MCF 10A (cell line): ENCODE measurements at regions not wholly inside any gene's neighbourhood (a gene's known extent, or its start where the extent isn't known, plus 50 kb on each side); places are given as distances from the start of the nearest gene placed in this dataset.

Experiments used
- BruUV-seq: library from RNA; stranded (reverse); fragments of 400-500 nt; replicated peaks from 2 replicates; lab custom pipeline; 2021; lab: Mats Ljungman, UMichigan
- CTCF ChIA-PET: fragments of 300-600 bp; sonication (Branson Sonifier 250); formaldehyde crosslinking; extraction: SDS; loops from one replicate; lab custom pipeline; 2021; ENCODE audit warnings: antibody characterized with exemption, inconsistent platforms; lab: Yijun Ruan, JAX
- POLR2A ChIA-PET: fragments of 300-600, 350-650 bp; sonication (Branson Sonifier 250); formaldehyde crosslinking; extraction: SDS; loops from one replicate; lab custom pipeline; 2020; ENCODE audit warnings: antibody characterized with exemption, inconsistent platforms; lab: Yijun Ruan, JAX
- DNase-seq: peaks from one replicate; pipeline ENCODE4 v3.0.0-alpha.2; 2018; ENCODE audit not compliant: unreplicated experiment
- H3K27ac Mint-ChIP-seq: one replicate; pipeline ENCODE4 v1.8.0; 2022; ENCODE audit warnings: mild to moderate bottlenecking, low read depth, mixed read lengths; ENCODE audit not compliant: unreplicated experiment
- H3K27me3 Mint-ChIP-seq: one replicate; pipeline ENCODE4 v1.8.0; 2022; ENCODE audit warnings: mixed read lengths; ENCODE audit not compliant: insufficient read depth, unreplicated experiment
- H3K36me3 Mint-ChIP-seq: one replicate; pipeline ENCODE4 v1.8.0; 2022; ENCODE audit warnings: mild to moderate bottlenecking, moderate library complexity, mixed read lengths; ENCODE audit not compliant: insufficient read depth, unreplicated experiment
- H3K4me1 Mint-ChIP-seq: one replicate; pipeline ENCODE4 v1.8.0; 2022; ENCODE audit warnings: mixed read lengths; ENCODE audit not compliant: insufficient read depth, unreplicated experiment
- H3K4me3 Mint-ChIP-seq: one replicate; pipeline ENCODE4 v1.8.0; 2022; ENCODE audit warnings: mild to moderate bottlenecking, moderate library complexity, mixed read lengths; ENCODE audit not compliant: unreplicated experiment
- H3K9me3 Mint-ChIP-seq: one replicate; pipeline ENCODE4 v1.8.0; 2022; ENCODE audit warnings: mixed read lengths; ENCODE audit not compliant: unreplicated experiment
- intact Hi-C: fragments of 100-400 bp; cut with micrococcal nuclease; formaldehyde crosslinking; loops from 2 replicates; pipeline ENCODE4 v1.14.1; 2022
- TF ChIP-seq, protein P1 (sequence below): fragments of 200-600 bp; IDR thresholded peaks from one replicate; pipeline ENCODE4 v1.8.0; 2022; ENCODE audit warnings: antibody characterized with exemption, mild to moderate bottlenecking; ENCODE audit not compliant: unreplicated experiment

- Mint-ChIP-seq H3K27me3 (no peaks in the 10 kb centered on the region), H3K27ac (peak overlapping the region; percentile 35), H3K36me3 (no peaks in the 10 kb centered on the region), H3K9me3 (no peaks in the 10 kb centered on the region), H3K4me1 (peaks cover 15% of the 10 kb centered on the region), H3K4me3 (no peak overlapping the region)
- BruUV-seq = no TSS peak
- ChIA-PET POLR2A (interaction anchor here (0.6 to 1.0 kb wide), 2 partner anchors 395 to 1546 kb away, joined by 3 read pairs; no protein-coding TSS in a partner anchor), CTCF (interaction anchor here (0.6 kb wide), 1 partner anchor 201 kb away, joined by 8 read pairs; no protein-coding TSS in a partner anchor)
- intact Hi-C loops = no loop called here
- TF ChIP-seq, protein P1, sequence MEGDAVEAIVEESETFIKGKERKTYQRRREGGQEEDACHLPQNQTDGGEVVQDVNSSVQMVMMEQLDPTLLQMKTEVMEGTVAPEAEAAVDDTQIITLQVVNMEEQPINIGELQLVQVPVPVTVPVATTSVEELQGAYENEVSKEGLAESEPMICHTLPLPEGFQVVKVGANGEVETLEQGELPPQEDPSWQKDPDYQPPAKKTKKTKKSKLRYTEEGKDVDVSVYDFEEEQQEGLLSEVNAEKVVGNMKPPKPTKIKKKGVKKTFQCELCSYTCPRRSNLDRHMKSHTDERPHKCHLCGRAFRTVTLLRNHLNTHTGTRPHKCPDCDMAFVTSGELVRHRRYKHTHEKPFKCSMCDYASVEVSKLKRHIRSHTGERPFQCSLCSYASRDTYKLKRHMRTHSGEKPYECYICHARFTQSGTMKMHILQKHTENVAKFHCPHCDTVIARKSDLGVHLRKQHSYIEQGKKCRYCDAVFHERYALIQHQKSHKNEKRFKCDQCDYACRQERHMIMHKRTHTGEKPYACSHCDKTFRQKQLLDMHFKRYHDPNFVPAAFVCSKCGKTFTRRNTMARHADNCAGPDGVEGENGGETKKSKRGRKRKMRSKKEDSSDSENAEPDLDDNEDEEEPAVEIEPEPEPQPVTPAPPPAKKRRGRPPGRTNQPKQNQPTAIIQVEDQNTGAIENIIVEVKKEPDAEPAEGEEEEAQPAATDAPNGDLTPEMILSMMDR = no peak
- peak; percentile 82 for DNase-seq
Measured at GRCh38 chr13:37954191-37954590, 84.6 kb upstream of the TRPC4 start.

DNA sequence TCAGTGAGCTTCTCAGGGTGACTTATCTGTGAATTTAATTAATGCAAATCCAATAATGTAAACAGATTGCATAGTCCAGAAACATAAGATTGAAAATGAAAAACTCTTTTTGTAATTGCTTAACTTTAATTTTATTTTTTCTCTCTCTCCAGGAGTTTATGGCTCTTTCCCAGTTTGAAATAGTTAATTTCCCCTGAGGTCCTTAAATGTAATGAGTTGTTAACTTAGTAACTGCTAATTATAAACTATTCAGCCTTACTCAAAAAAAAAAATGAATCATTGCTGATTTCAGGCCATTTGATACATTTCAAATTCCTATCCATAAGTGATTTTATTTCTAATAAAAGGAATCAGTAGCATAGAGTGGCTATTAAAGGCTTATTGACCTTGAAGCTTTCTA, 84.1 kb upstream of the TRPC4 start:
- DNase-seq = no peak
- Mint-ChIP-seq H3K36me3 (no peaks in the 10 kb centered on the region), H3K27ac (no peak overlapping the region), H3K4me3 (no peak overlapping the region), H3K4me1 (peaks cover 15% of the 10 kb centered on the region), H3K9me3 (no peaks in the 10 kb centered on the region), H3K27me3 (no peaks in the 10 kb centered on the region)
- BruUV-seq = no TSS peak
- intact Hi-C loops = no loop called here
- CTCF ChIA-PET = no interaction called here
- TF ChIP-seq, protein P1 = no peak
- POLR2A ChIA-PET = interaction anchor here (0.6 to 1.0 kb wide), 2 partner anchors 396 to 1546 kb away, joined by 3 read pairs; no protein-coding TSS in a partner anchor

GRCh38 chr13:37950016-37950415, 80.4 kb upstream of the TRPC4 start:
- ChIA-PET CTCF (no interaction called here), POLR2A (no interaction called here)
- no peaks in the 10 kb centered on the region for H3K9me3 Mint-ChIP-seq
- DNase-seq = no peak
- H3K36me3 Mint-ChIP-seq = no peaks in the 10 kb centered on the region
- no peaks in the 10 kb centered on the region for H3K27me3 Mint-ChIP-seq
- BruUV-seq = no TSS peak
- peaks cover 2% of the 10 kb centered on the region for H3K4me1 Mint-ChIP-seq
- intact Hi-C loops = no loop called here
- H3K27ac Mint-ChIP-seq = no peak overlapping the region
- TF ChIP-seq, protein P1 = no peak
- H3K4me3 Mint-ChIP-seq = no peak overlapping the region

GRCh38 chr13:37947419-37948140, 78.0 kb upstream of the TRPC4 start:
- TF ChIP-seq, protein P1 = no peak
- no peaks in the 10 kb centered on the region for H3K36me3 Mint-ChIP-seq
- no peak overlapping the region for H3K4me3 Mint-ChIP-seq
- intact Hi-C loops = no loop called here
- H3K9me3 Mint-ChIP-seq = no peaks in the 10 kb centered on the region
- no peak overlapping the region for H3K27ac Mint-ChIP-seq
- no peak for DNase-seq
- no peaks in the 10 kb centered on the region for H3K4me1 Mint-ChIP-seq
- H3K27me3 Mint-ChIP-seq = no peaks in the 10 kb centered on the region
- BruUV-seq = no TSS peak
- ChIA-PET CTCF (interaction anchor here (0.6 to 1.0 kb wide), 2 partner anchors 78 to 188 kb away, joined by 3 to 6 read pairs; partner anchors contain the start of gene TRPC4), POLR2A (no interaction called here)
